IMR-90 (cell line): ENCODE measurements at regions not wholly inside any gene's neighbourhood (a gene's known extent, or its start where the extent isn't known, plus 50 kb on each side); places are given as distances from the start of the nearest gene placed in this dataset.
A peak's percentile ranks its signal among the peaks of the same experiment; 100 is the strongest.

Source experiments
- ATAC-seq: fragments of 200-7000 bp; cut with Tn5 transposase; 2 replicates; pipeline ENCODE4 v1.9.1; 2020; ENCODE audit warnings: low read depth, mild to moderate bottlenecking, moderate library complexity
- BruUV-seq: library from RNA; stranded (reverse); fragments of 400-500 nt; replicated peaks from 2 replicates; lab custom pipeline; 2021; lab: Mats Ljungman, UMichigan
- CTCF ChIA-PET: fragments of 300-600 bp; formaldehyde crosslinking; extraction: SDS; loops from one replicate; lab custom pipeline; 2021; ENCODE audit warnings: antibody characterized with exemption; lab: Yijun Ruan, JAX
- POLR2A ChIA-PET: fragments of 300-600 bp; sonication (Branson Sonifier 250); formaldehyde crosslinking; loops from one replicate; lab custom pipeline; 2022; ENCODE audit warnings: antibody characterized with exemption; ENCODE audit not compliant: unreplicated experiment; lab: Charles Lee
- DNase-seq: peaks from one replicate; pipeline ENCODE4 v3.0.0; 2013
- H2AFZ ChIP-seq: replicated peaks from 2 replicates; pipeline ENCODE3; 2013; ENCODE audit warnings: low read length, mild to moderate bottlenecking; ENCODE audit not compliant: poor library complexity
- H2AK5ac ChIP-seq: 2 replicates; pipeline ENCODE4 v1.6.1; 2013; ENCODE audit warnings: low read depth, low read length, inconsistent platforms
- H2AK9ac ChIP-seq: replicated peaks from 2 replicates; pipeline ENCODE3; 2013; ENCODE audit warnings: mild to moderate bottlenecking, low read depth, low read length, moderate library complexity; ENCODE audit not compliant: poor library complexity
- H2BK120ac ChIP-seq: 2 replicates; pipeline ENCODE4 v1.6.1; 2013; ENCODE audit warnings: low read depth, low read length, inconsistent platforms
- H2BK15ac ChIP-seq: 3 replicates; pipeline ENCODE4 v1.6.1; 2013; ENCODE audit warnings: low read depth, low read length, inconsistent platforms
- H2BK20ac ChIP-seq: 2 replicates; pipeline ENCODE4 v1.6.1; 2013; ENCODE audit warnings: low read depth, mild to moderate bottlenecking, inconsistent platforms, low read length, moderate library complexity
- H2BK5ac ChIP-seq: 2 replicates; pipeline ENCODE4 v1.6.1; 2013; ENCODE audit warnings: mild to moderate bottlenecking, low read depth, low read length, inconsistent platforms; ENCODE audit not compliant: poor library complexity, severe bottlenecking
- H3K14ac ChIP-seq: replicated peaks from 2 replicates; pipeline ENCODE4 v1.6.1; 2013; ENCODE audit warnings: low read depth, low read length, inconsistent platforms
- H3K18ac ChIP-seq: 2 replicates; pipeline ENCODE4 v1.6.1; 2013; ENCODE audit warnings: low read depth, low read length, control low read depth
- H3K23ac ChIP-seq: 2 replicates; pipeline ENCODE4 v1.6.1; 2013; ENCODE audit warnings: low read depth, low read length, inconsistent platforms
- H3K27ac ChIP-seq: 2 replicates; pipeline ENCODE4 v1.5.1; 2013; ENCODE audit warnings: mild to moderate bottlenecking, control low read depth, low read length; ENCODE audit not compliant: insufficient read depth
- H3K27me3 ChIP-seq: 2 replicates; pipeline ENCODE4 v1.6.1; 2013; ENCODE audit warnings: low read length; ENCODE audit not compliant: control insufficient read depth, insufficient read depth
- H3K36me3 ChIP-seq: 2 replicates; pipeline ENCODE4 v1.6.1; 2013; ENCODE audit warnings: low read length, mixed read lengths; ENCODE audit not compliant: control insufficient read depth, insufficient read depth
- H3K4ac ChIP-seq: 2 replicates; pipeline ENCODE4 v1.6.1; 2013; ENCODE audit warnings: low read depth, low read length, inconsistent platforms
- H3K4me1 ChIP-seq: 2 replicates; pipeline ENCODE4 v1.6.1; 2013; ENCODE audit warnings: low read length, mixed read lengths; ENCODE audit not compliant: control insufficient read depth, insufficient read depth
- H3K4me2 ChIP-seq: 2 replicates; pipeline ENCODE4 v1.6.1; 2013; ENCODE audit warnings: low read depth, mild to moderate bottlenecking, control low read depth, low read length, moderate library complexity
- H3K4me3 ChIP-seq: 2 replicates; pipeline ENCODE4 v1.5.1; 2013; ENCODE audit warnings: low read depth, mild to moderate bottlenecking, control low read depth, low read length, moderate library complexity; ENCODE audit not compliant: insufficient read depth
- H3K56ac ChIP-seq: 2 replicates; pipeline ENCODE4 v1.6.1; 2013; ENCODE audit warnings: low read length, inconsistent platforms; ENCODE audit not compliant: insufficient read depth; ENCODE audit errors: extremely low read depth
- H3K79me1 ChIP-seq, 2 experiments: 2 replicates each; pipeline ENCODE4 v1.6.1; 2013; ENCODE audit warnings: low read length in 2 of 2, inconsistent platforms in 1 of 2, low read depth in 1 of 2
- H3K9ac ChIP-seq: 2 replicates; pipeline ENCODE4 v1.6.1; 2013; ENCODE audit warnings: low read depth, low read length, control low read depth
- H3K9me1 ChIP-seq: 2 replicates; pipeline ENCODE4 v1.6.1; 2013; ENCODE audit warnings: low read length, inconsistent platforms; ENCODE audit not compliant: insufficient read depth
- H3K9me3 ChIP-seq: 2 replicates; pipeline ENCODE4 v1.6.1; 2013; ENCODE audit warnings: low read length; ENCODE audit not compliant: control insufficient read depth, insufficient read depth
- H4K20me1 ChIP-seq: 2 replicates; pipeline ENCODE4 v1.6.1; 2013; ENCODE audit warnings: low read length, inconsistent platforms; ENCODE audit not compliant: insufficient read depth
- H4K5ac ChIP-seq: 2 replicates; pipeline ENCODE4 v1.6.1; 2013; ENCODE audit warnings: mild to moderate bottlenecking, low read depth, low read length, control low read depth
- H4K8ac ChIP-seq, 2 experiments: 2 replicates each; pipeline ENCODE4 v1.6.1; 2013; ENCODE audit warnings: low read depth in 2 of 2, low read length in 2 of 2, control low read depth in 1 of 2, inconsistent platforms in 1 of 2
- H4K91ac ChIP-seq: 2 replicates; pipeline ENCODE4 v1.6.1; 2013; ENCODE audit warnings: low read depth, low read length, inconsistent platforms; ENCODE audit not compliant: insufficient read depth
- BHLHE40 ChIP-seq: fragments of 150-350 bp; IDR thresholded peaks from 2 replicates; pipeline ENCODE4 v1.6.1; 2016; ENCODE audit warnings: mild to moderate bottlenecking, low read depth, low read length
- CEBPB ChIP-seq: IDR thresholded peaks from 2 replicates; pipeline ENCODE4 v1.6.1; 2012; ENCODE audit warnings: low read depth, low read length, improper control_type of control experiment
- CHD1 ChIP-seq: IDR thresholded peaks from 2 replicates; pipeline ENCODE4 v1.6.1; 2012; ENCODE audit warnings: low read depth, low read length, improper control_type of control experiment
- CTCF ChIP-seq: conservative IDR thresholded peaks from 2 replicates; pipeline ENCODE4 v1.5.1; 2012; ENCODE audit warnings: mild to moderate bottlenecking, low read depth, low read length, improper control_type of control experiment
- ELK1 ChIP-seq: fragments of 150-350 bp; IDR thresholded peaks from 2 replicates; pipeline ENCODE4 v1.6.1; 2016; ENCODE audit warnings: low read depth, mild to moderate bottlenecking, low read length, moderate library complexity, borderline replicate concordance
- FOS ChIP-seq: fragments of 150-350 bp; IDR thresholded peaks from 2 replicates; pipeline ENCODE4 v1.6.1; 2016; ENCODE audit warnings: low read depth, low read length
- MAFK ChIP-seq: IDR thresholded peaks from 2 replicates; pipeline ENCODE4 v1.6.1; 2012; ENCODE audit warnings: low read depth, low read length, improper control_type of control experiment
- MAZ ChIP-seq: IDR thresholded peaks from 2 replicates; pipeline ENCODE4 v1.6.1; 2012; ENCODE audit warnings: low read depth, mild to moderate bottlenecking, low read length, improper control_type of control experiment, moderate library complexity, borderline replicate concordance
- MXI1 ChIP-seq: IDR thresholded peaks from 2 replicates; pipeline ENCODE4 v1.6.1; 2012; ENCODE audit warnings: low read depth, mild to moderate bottlenecking, low read length, moderate library complexity, borderline replicate concordance
- NFE2L2 ChIP-seq: fragments of 150-350 bp; IDR thresholded peaks from 2 replicates; pipeline ENCODE4 v1.6.1; 2016; ENCODE audit warnings: low read depth, mild to moderate bottlenecking, low read length
- POLR2A ChIP-seq: IDR thresholded peaks from 2 replicates; pipeline ENCODE4 v1.6.1; 2012; ENCODE audit warnings: mild to moderate bottlenecking, low read depth, low read length
- RAD21 ChIP-seq: IDR thresholded peaks from 2 replicates; pipeline ENCODE4 v1.6.1; 2012; ENCODE audit warnings: low read length, improper control_type of control experiment
- RCOR1 ChIP-seq: IDR thresholded peaks from 2 replicates; pipeline ENCODE4 v1.6.1; 2012; ENCODE audit warnings: mild to moderate bottlenecking, low read length, improper control_type of control experiment; ENCODE audit not compliant: insufficient replicate concordance
- RFX5 ChIP-seq: IDR thresholded peaks from 2 replicates; pipeline ENCODE4 v1.8.0; 2012; ENCODE audit warnings: low read depth, mild to moderate bottlenecking, low read length, moderate library complexity
- SMC3 ChIP-seq: fragments of 150-350 bp; IDR thresholded peaks from 2 replicates; pipeline ENCODE4 v1.6.1; 2016; ENCODE audit warnings: low read depth, mild to moderate bottlenecking, antibody characterized with exemption, low read length, moderate library complexity
- WGBS, 2 experiments: methylation state at CpG; one replicate each; pipeline versions ENCODE4 v1.1.5 to v1.1.7; 2013; ENCODE audit warnings: missing lambda C conversion rate in 2 of 2; ENCODE audit not compliant: insufficient read length in 1 of 2; ENCODE audit errors: extremely low coverage in 2 of 2; 5-methylcytosine and 5-hydroxymethylcytosine counted together
- dilution Hi-C: fragments of 300-500 bp; cut with HindIII; formaldehyde crosslinking; loops from one replicate; pipeline ENCODE4 v1.14.3; 2018; ENCODE audit warnings: low sequenced_read_pairs; ENCODE audit not compliant: unreplicated experiment
- in situ Hi-C: fragments of 300-500 bp; cut with MboI; formaldehyde crosslinking; loops from 3 replicates; pipeline ENCODE4 v1.14.3; 2019; ENCODE audit warnings: low sequenced_read_pairs, inconsistent platforms, mixed read lengths
- intact Hi-C: fragments of 100-400 bp; cut with micrococcal nuclease; formaldehyde crosslinking; loops from 2 replicates; pipeline ENCODE4 v1.10.0; 2022
- TF ChIP-seq, protein P1 (sequence below): fragments of 150-350 bp; IDR thresholded peaks from 2 replicates; pipeline ENCODE4 v1.6.1; 2017; ENCODE audit warnings: mild to moderate bottlenecking, antibody characterized with exemption, low read length, low read depth

GRCh38 chr2:131419441-131419840 lies 55.5 kb upstream of the RAB6D start:
- H3K4me1 ChIP-seq = no peaks in the 10 kb centered on the region
- H2AK9ac ChIP-seq = no peak overlapping the region
- no peak overlapping the region for H2BK5ac ChIP-seq
- no peak overlapping the region for H3K56ac ChIP-seq
- H3K4ac ChIP-seq = no peak overlapping the region
- H2BK120ac ChIP-seq = no peak overlapping the region
- ChIA-PET CTCF (no interaction called here), POLR2A (no interaction called here)
- no peak overlapping the region for H3K9ac ChIP-seq
- no peak overlapping the region for H3K23ac ChIP-seq
- dilution Hi-C loops = no loop called here
- BruUV-seq = no TSS peak
- H4K5ac ChIP-seq = no peak overlapping the region
- H2BK15ac ChIP-seq = no peak overlapping the region
- no peak overlapping the region for H4K8ac ChIP-seq
- intact Hi-C loops = no loop called here
- peaks cover 24% of the 10 kb centered on the region for H3K27me3 ChIP-seq
- DNase-seq = no peak
- TF ChIP-seq BHLHE40 (no peak), MXI1 (no peak), CHD1 (no peak), RCOR1 (no peak), SMC3 (no peak), FOS (no peak), POLR2A (no peak), MAZ (no peak), MAFK (no peak), CEBPB (no peak), CTCF (no peak), NFE2L2 (no peak), RFX5 (no peak), RAD21 (no peak), ELK1 (no peak)
- TF ChIP-seq, protein P1, sequence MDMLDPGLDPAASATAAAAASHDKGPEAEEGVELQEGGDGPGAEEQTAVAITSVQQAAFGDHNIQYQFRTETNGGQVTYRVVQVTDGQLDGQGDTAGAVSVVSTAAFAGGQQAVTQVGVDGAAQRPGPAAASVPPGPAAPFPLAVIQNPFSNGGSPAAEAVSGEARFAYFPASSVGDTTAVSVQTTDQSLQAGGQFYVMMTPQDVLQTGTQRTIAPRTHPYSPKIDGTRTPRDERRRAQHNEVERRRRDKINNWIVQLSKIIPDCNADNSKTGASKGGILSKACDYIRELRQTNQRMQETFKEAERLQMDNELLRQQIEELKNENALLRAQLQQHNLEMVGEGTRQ = no peak
- no peak for ATAC-seq
- no peak overlapping the region for H4K91ac ChIP-seq
- in situ Hi-C loops = loop anchor here (10.0 to 25.0 kb wide), 3 partner anchors 255 to 725 kb away; no protein-coding TSS in a partner anchor
- H3K79me1 ChIP-seq = no peaks in the 10 kb centered on the region
- H2AK5ac ChIP-seq = no peak overlapping the region
- H3K9me1 ChIP-seq = no peaks in the 10 kb centered on the region
- H3K36me3 ChIP-seq = no peaks in the 10 kb centered on the region
- H3K14ac ChIP-seq = no peak overlapping the region
- 0% methylated on average over 1 of the region's 10 CpGs; no CpG with 5 or more reads in 1 of the 2 experiments for WGBS, 2 experiments
- H2BK20ac ChIP-seq = no peak overlapping the region
- no peaks in the 10 kb centered on the region for H4K20me1 ChIP-seq
- no peak overlapping the region for H3K18ac ChIP-seq
- no peak overlapping the region for H3K4me3 ChIP-seq
- H3K27ac ChIP-seq = no peak overlapping the region
- no peak overlapping the region for H3K4me2 ChIP-seq
- peaks cover 3% of the 10 kb centered on the region for H3K9me3 ChIP-seq
- peak overlapping the region; percentile 23 for H2AFZ ChIP-seq
